H1 (cell line): ENCODE measurements at regions not wholly inside any gene's neighbourhood (a gene's known extent, or its start where the extent isn't known, plus 50 kb on each side); places are given as distances from the start of the nearest gene placed in this dataset.

Experiments used
- CTCF ChIA-PET: fragments of 300-600 bp; sonication (Branson Sonifier 250); formaldehyde crosslinking; loops from one replicate; lab custom pipeline; 2021; ENCODE audit not compliant: partially characterized antibody; lab: Charles Lee
- POLR2A ChIA-PET: fragments of 300-600 bp; sonication (Branson Sonifier 250); formaldehyde crosslinking; loops from one replicate; lab custom pipeline; 2021; ENCODE audit warnings: inconsistent platforms; ENCODE audit not compliant: partially characterized antibody; lab: Charles Lee
- DNase-seq, 2 experiments: peaks; one replicate each; pipeline versions ENCODE4 v3.0.0 to v3.0.0-alpha.2; 2010 to 2022; ENCODE audit warnings: low spot score in 2 of 2, low read depth in 1 of 2, mixed read lengths in 1 of 2
- FAIRE-seq: peaks from 2 replicates; lab custom pipeline; 2011; peaks lifted over from hg19 to GRCh38; lab: Jason Lieb, UNC
- H2AFZ ChIP-seq: 2 replicates; pipeline ENCODE4 v1.8.1; 2012; ENCODE audit warnings: low read length, inconsistent platforms
- H2AK5ac ChIP-seq: 2 replicates; pipeline ENCODE4 v1.6.1; 2013; ENCODE audit warnings: low read depth, low read length
- H2BK120ac ChIP-seq: replicated peaks from 2 replicates; pipeline ENCODE3; 2013; ENCODE audit warnings: low read depth, low read length, inconsistent platforms
- H2BK12ac ChIP-seq: 2 replicates; pipeline ENCODE4 v1.6.1; 2013; ENCODE audit warnings: low read depth, low read length
- H2BK15ac ChIP-seq: 2 replicates; pipeline ENCODE4 v1.6.1; 2013; ENCODE audit warnings: low read length
- H2BK20ac ChIP-seq: 2 replicates; pipeline ENCODE4 v1.6.1; 2013; ENCODE audit warnings: low read length
- H2BK5ac ChIP-seq: 2 replicates; pipeline ENCODE4 v1.6.1; 2013; ENCODE audit warnings: low read depth, low read length
- H3K14ac ChIP-seq: 2 replicates; pipeline ENCODE4 v1.6.1; 2013; ENCODE audit warnings: inconsistent platforms; ENCODE audit not compliant: insufficient read length
- H3K18ac ChIP-seq: 2 replicates; pipeline ENCODE4 v1.6.1; 2013; ENCODE audit warnings: low read length; ENCODE audit errors: extremely low read depth
- H3K23ac ChIP-seq: 2 replicates; pipeline ENCODE4 v1.6.1; 2013; ENCODE audit warnings: inconsistent platforms; ENCODE audit not compliant: insufficient read length
- H3K23me2 ChIP-seq: 2 replicates; pipeline ENCODE4 v1.6.1; 2013; ENCODE audit warnings: low read depth, low read length
- H3K27ac ChIP-seq: 2 replicates; pipeline ENCODE4 v1.6.1; 2011; ENCODE audit warnings: low read depth, low read length, inconsistent platforms
- H3K27me3 ChIP-seq, 4 experiments: replicated peaks in 1 of 4; 1 replicate in 1 of 4; 2 replicates in 3 of 4; pipeline versions ENCODE4 v1.6.1 to v1.8.1; 2011 to 2013; ENCODE audit warnings: low read length in 3 of 4, mild to moderate bottlenecking in 3 of 4, inconsistent platforms in 2 of 4, mixed read lengths in 2 of 4, moderate library complexity in 1 of 4; ENCODE audit not compliant: control insufficient read depth in 3 of 4, insufficient read depth in 3 of 4; ENCODE audit errors: extremely low read depth in 1 of 4
- H3K36me3 ChIP-seq, 4 experiments: 2 replicates each; pipeline versions ENCODE4 v1.6.1 to v1.8.1; 2011 to 2013; ENCODE audit warnings: mild to moderate bottlenecking in 4 of 4, low read length in 3 of 4, moderate library complexity in 2 of 4, control low read depth in 1 of 4, inconsistent platforms in 1 of 4; ENCODE audit not compliant: insufficient read depth in 4 of 4, control insufficient read depth in 2 of 4
- H3K4ac ChIP-seq: replicated peaks from 2 replicates; pipeline ENCODE3; 2013; ENCODE audit warnings: low read length, low read depth, mixed read lengths, inconsistent platforms; ENCODE audit not compliant: insufficient read length
- H3K4me1 ChIP-seq, 4 experiments: replicated peaks in 1 of 4; 1 replicate in 1 of 4; 2 replicates in 3 of 4; pipeline versions ENCODE4 v1.6.1 to v1.8.1; 2011 to 2013; ENCODE audit warnings: low read length in 3 of 4, inconsistent platforms in 2 of 4, mixed read lengths in 1 of 4; ENCODE audit not compliant: insufficient read depth in 4 of 4, control insufficient read depth in 3 of 4
- H3K4me2 ChIP-seq, 2 experiments: 2 replicates each; pipeline versions ENCODE4 v1.6.1 to v1.8.1; 2011 to 2013; ENCODE audit warnings: low read depth in 2 of 2, low read length in 2 of 2, control low read depth in 1 of 2, inconsistent platforms in 1 of 2, mild to moderate bottlenecking in 1 of 2; ENCODE audit not compliant: insufficient read depth in 1 of 2
- H3K4me3 ChIP-seq, 4 experiments: fragments of 200-600, 300-600 bp in 1 of 4; sonication (generic), shearing (Covaris generic), sonication (Bioruptor Twin) in 1 of 4; 2 replicates each; pipeline versions ENCODE4 v1.5.1 to v1.8.1; 2011 to 2016; ENCODE audit warnings: low read length in 4 of 4, low read depth in 3 of 4, control low read depth in 2 of 4, inconsistent platforms in 2 of 4, mild to moderate bottlenecking in 2 of 4, mixed read lengths in 1 of 4, moderate library complexity in 1 of 4; ENCODE audit not compliant: insufficient read depth in 2 of 4; ENCODE audit errors: extremely low read depth in 1 of 4
- H3K56ac ChIP-seq: replicated peaks from 2 replicates; pipeline ENCODE3; 2013; ENCODE audit warnings: low read depth, mild to moderate bottlenecking, mixed read lengths, low read length, inconsistent platforms; ENCODE audit not compliant: insufficient read length
- H3K79me1 ChIP-seq: 2 replicates; pipeline ENCODE4 v1.6.1; 2013; ENCODE audit warnings: low read depth, low read length, control low read depth
- H3K79me2 ChIP-seq, 2 experiments: 2 replicates each; pipeline versions ENCODE4 v1.6.1 to v1.8.1; 2012 to 2013; ENCODE audit warnings: low read length in 2 of 2, mild to moderate bottlenecking in 2 of 2, inconsistent platforms in 1 of 2; ENCODE audit not compliant: insufficient read depth in 2 of 2, control insufficient read depth in 1 of 2
- H3K9ac ChIP-seq, 4 experiments: replicated peaks in 1 of 4; 1 replicate in 1 of 4; 2 replicates in 3 of 4; pipeline versions ENCODE4 v1.6.1 to v1.8.1; 2011 to 2013; ENCODE audit warnings: low read depth in 3 of 4, low read length in 3 of 4, control low read depth in 2 of 4, mild to moderate bottlenecking in 2 of 4, moderate library complexity in 2 of 4, inconsistent platforms in 1 of 4; ENCODE audit errors: extremely low read depth in 1 of 4
- H3K9me3 ChIP-seq, 2 experiments: 2 replicates each; pipeline versions ENCODE4 v1.6.1 to v1.8.1; 2012 to 2013; ENCODE audit warnings: mild to moderate bottlenecking in 2 of 2, moderate library complexity in 2 of 2, control low read depth in 1 of 2, inconsistent platforms in 1 of 2, low read depth in 1 of 2, low read length in 1 of 2, mixed read lengths in 1 of 2; ENCODE audit not compliant: insufficient read depth in 2 of 2
- H4K20me1 ChIP-seq, 2 experiments: replicated peaks in 1 of 2; 2 replicates each; pipeline versions ENCODE3 to v1.8.1; 2011 to 2013; ENCODE audit warnings: inconsistent platforms in 2 of 2, low read length in 2 of 2, mild to moderate bottlenecking in 1 of 2; ENCODE audit not compliant: insufficient read depth in 2 of 2, control insufficient read depth in 1 of 2
- H4K5ac ChIP-seq: 2 replicates; pipeline ENCODE4 v1.6.1; 2013; ENCODE audit warnings: low read length, low read depth, mixed read lengths, inconsistent platforms; ENCODE audit not compliant: insufficient read length
- H4K8ac ChIP-seq: 2 replicates; pipeline ENCODE4 v1.8.0; 2013; ENCODE audit warnings: mild to moderate bottlenecking, moderate library complexity, low read length, inconsistent platforms; ENCODE audit not compliant: insufficient read depth; ENCODE audit errors: extremely low read depth
- H4K91ac ChIP-seq: replicated peaks from 2 replicates; pipeline ENCODE3; 2013; ENCODE audit warnings: low read length, mixed read lengths, inconsistent platforms; ENCODE audit not compliant: insufficient read length
- BACH1 ChIP-seq: IDR thresholded peaks from 2 replicates; pipeline ENCODE4 v1.6.1; 2012; ENCODE audit warnings: low read length, improper control_type of control experiment
- CBX5 ChIP-seq: fragments of 300-800, 300-1000 bp; sonication (generic); IDR thresholded peaks from 2 replicates; pipeline ENCODE4 v1.7.1; 2016; ENCODE audit warnings: antibody characterized with exemption, low read length, low read depth
- CTBP2 ChIP-seq: IDR thresholded peaks from 2 replicates; pipeline ENCODE4 v1.7.0; 2011; ENCODE audit warnings: borderline replicate concordance, mild to moderate bottlenecking, moderate library complexity, mixed read lengths, low read length; ENCODE audit not compliant: insufficient read depth, insufficient read length
- CTCF ChIP-seq, 3 experiments: IDR thresholded peaks; 1 replicate in 2 of 3; 2 replicates in 1 of 3; pipeline versions ENCODE4 v1.5.1 to v1.6.1; 2011; ENCODE audit warnings: low read length in 3 of 3, mild to moderate bottlenecking in 3 of 3, inconsistent platforms in 2 of 3, low read depth in 1 of 3, moderate library complexity in 1 of 3; ENCODE audit not compliant: insufficient read depth in 1 of 3; ENCODE audit errors: control extremely low read depth in 1 of 3
- EZH2 ChIP-seq: fragments of 200-600 bp; sonication (generic); IDR thresholded peaks from 2 replicates; pipeline ENCODE4 v1.7.1; 2012; ENCODE audit warnings: low read depth, mild to moderate bottlenecking, moderate library complexity, low read length, inconsistent platforms; ENCODE audit not compliant: severe bottlenecking
- JUND ChIP-seq: IDR thresholded peaks from 2 replicates; pipeline ENCODE4 v1.6.1; 2011; ENCODE audit warnings: mild to moderate bottlenecking, improper control_type of control experiment, low read length
- KDM1A ChIP-seq: fragments of 200-600, 300-600 bp; sonication (generic); IDR thresholded peaks from 2 replicates; pipeline ENCODE4 v1.7.1; 2016; ENCODE audit warnings: mild to moderate bottlenecking, low read length, borderline replicate concordance
- POLR2AphosphoS5 ChIP-seq: IDR thresholded peaks from 2 replicates; pipeline ENCODE4 v1.6.1; 2011; ENCODE audit warnings: low read depth, low read length
- RBBP5 ChIP-seq: IDR thresholded peaks from 2 replicates; pipeline ENCODE4 v1.7.1; 2012; ENCODE audit warnings: low read depth, mild to moderate bottlenecking, inconsistent platforms, low read length, moderate library complexity, borderline replicate concordance
- SP2 ChIP-seq: IDR thresholded peaks from 2 replicates; pipeline ENCODE4 v1.6.1; 2012; ENCODE audit warnings: mild to moderate bottlenecking, low read length, inconsistent platforms
- TBP ChIP-seq: IDR thresholded peaks from 2 replicates; pipeline ENCODE4 v1.6.1; 2011; ENCODE audit warnings: low read depth, low read length, improper control_type of control experiment
- USF2 ChIP-seq: IDR thresholded peaks from 2 replicates; pipeline ENCODE4 v1.6.1; 2011; ENCODE audit warnings: low read length, improper control_type of control experiment
- WGBS, 2 experiments: shearing (Covaris generic) in 1 of 2; methylation state at CpG; one replicate each; pipeline versions ENCODE4 v1.1.6 to v1.1.7; 2013 to 2015; ENCODE audit warnings: low lambda C conversion rate in 2 of 2, mixed read lengths in 2 of 2, inconsistent platforms in 1 of 2, low coverage in 1 of 2, missing lambda C conversion rate in 1 of 2; ENCODE audit not compliant: insufficient replicate concordance in 2 of 2, insufficient coverage in 1 of 2, insufficient read length in 1 of 2; ENCODE audit errors: extremely low coverage in 1 of 2, missing lambda C conversion rate in 1 of 2; 5-methylcytosine and 5-hydroxymethylcytosine counted together

- H3K27me3 ChIP-seq = no peaks in the 10 kb centered on the region
- H3K9ac ChIP-seq = no peak overlapping the region
- H2BK12ac ChIP-seq = no peak overlapping the region
- H4K91ac ChIP-seq = no peak overlapping the region
- no peak overlapping the region for H2BK15ac ChIP-seq
- no peak overlapping the region for H2BK5ac ChIP-seq
- no peak overlapping the region for H4K8ac ChIP-seq
- H3K56ac ChIP-seq = no peak overlapping the region
- no peaks in the 10 kb centered on the region for H3K79me2 ChIP-seq
- H2BK120ac ChIP-seq = no peak overlapping the region
- H3K4me1 ChIP-seq = no peaks in the 10 kb centered on the region
- POLR2A ChIA-PET = no interaction called here
- H4K5ac ChIP-seq = no peak overlapping the region
- 88% methylated on average over 4 of the region's 4 CpGs; no CpG with 5 or more reads in 1 of the 2 experiments for WGBS, 2 experiments
- H3K4me3 ChIP-seq = no peak overlapping the region
- no peak overlapping the region for H3K14ac ChIP-seq
- no peaks in the 10 kb centered on the region for H3K23me2 ChIP-seq
- no peak overlapping the region for H2BK20ac ChIP-seq
- H2AFZ ChIP-seq = no peak overlapping the region
- no peak overlapping the region for H3K4me2 ChIP-seq
- H2AK5ac ChIP-seq = no peak overlapping the region
- H3K4ac ChIP-seq = no peak overlapping the region
- H3K79me1 ChIP-seq = no peaks in the 10 kb centered on the region
- H3K36me3 ChIP-seq = no peaks in the 10 kb centered on the region
- CTCF ChIA-PET = no interaction called here
- DNase-seq (no peak), FAIRE-seq (no peak)
- H3K23ac ChIP-seq = no peak overlapping the region
- no peaks in the 10 kb centered on the region for H4K20me1 ChIP-seq
- H3K18ac ChIP-seq = no peak overlapping the region
- H3K9me3 ChIP-seq = no peaks in the 10 kb centered on the region
- no peak overlapping the region for H3K27ac ChIP-seq
- TF ChIP-seq KDM1A = no peak
- no peak for TF ChIP-seq EZH2
- no peak for TF ChIP-seq RBBP5
- TF ChIP-seq JUND = no peak
- no peak for TF ChIP-seq SP2
- TF ChIP-seq CTBP2 = no peak
- TF ChIP-seq BACH1 = no peak
- TF ChIP-seq TBP = no peak
- no peak for TF ChIP-seq CBX5
- no peak for TF ChIP-seq USF2
- no peak for TF ChIP-seq CTCF (IDR thresholded peaks at IDR 0.05; ENCODE audit: control extremely low read depth in 1 of 3, insufficient read depth in 1 of 3, low read depth in 1 of 3, low read length in 3 of 3)
- TF ChIP-seq POLR2AphosphoS5 = no peak
Observed at GRCh38 chr3:147304756-147305155, 101.6 kb downstream of the ZIC4 start.
